ENCODE measurements at regions not wholly inside any gene's neighbourhood (a gene's known extent, or its start where the extent isn't known, plus 50 kb on each side); places are given as distances from the start of the nearest gene placed in this dataset.

DNA sequence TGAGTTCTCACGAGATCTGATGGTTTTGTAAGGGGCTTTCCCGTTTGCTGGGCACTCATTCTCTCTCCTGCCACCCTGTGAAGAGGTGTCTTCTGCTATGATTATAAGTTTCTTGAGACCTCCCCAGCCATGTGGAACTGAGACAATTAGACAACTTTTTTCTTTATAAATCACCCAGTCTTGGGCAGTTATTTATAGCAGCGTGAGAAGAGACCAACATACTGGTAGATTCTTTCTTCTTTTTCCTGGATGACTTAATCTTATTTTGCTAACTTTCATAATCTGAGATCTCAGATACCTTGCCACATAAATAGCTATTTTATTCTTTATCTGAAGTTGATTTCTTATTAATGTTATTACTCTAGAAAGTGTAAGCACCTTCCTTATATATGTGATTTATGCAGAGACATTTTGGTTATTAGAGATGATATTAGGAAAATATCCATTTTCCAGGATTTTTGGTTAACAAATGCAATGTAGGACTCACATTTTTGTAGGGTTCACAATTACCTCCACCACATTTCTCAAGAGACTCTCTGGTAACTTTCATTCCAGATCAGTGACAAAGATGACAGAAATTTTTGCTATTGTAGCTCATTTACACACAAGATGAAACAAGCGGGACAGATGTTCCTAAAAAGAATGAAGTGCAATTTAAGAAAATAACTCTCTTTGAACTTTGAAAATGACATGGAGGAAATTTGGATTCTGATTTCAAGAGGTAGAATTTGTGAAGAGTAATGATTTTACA is 97.9 kb upstream of the RND3 start:
- no peak overlapping the region for H3K27ac Mint-ChIP-seq (ENCODE audit: unreplicated experiment)
- H3K36me3 Mint-ChIP-seq (ENCODE audit: insufficient read depth, unreplicated experiment): no peaks in the 10 kb centered on the region
- H3K4me3 ChIP-seq (ENCODE audit: low read depth, low read length): no peak overlapping the region
- no peaks in the 10 kb centered on the region for H3K36me3 ChIP-seq (ENCODE audit: control insufficient read depth, insufficient read depth, low read length)
- ChIA-PET POLR2A (no interaction called here), CTCF (no interaction called here)
- H3K9me3 ChIP-seq: 0 out of 2 replicates have a peak, but pooled peaks cover 1% of the 10 kb centered on the region
- H3K4me1 ChIP-seq: no peaks in the 10 kb centered on the region; the same call in 1 of the 2 replicates
- H3K27me3 ChIP-seq (replicated peaks; ENCODE audit: control insufficient read depth, insufficient read depth, low read length): no peaks in the 10 kb centered on the region
- H3K9me3 Mint-ChIP-seq (ENCODE audit: unreplicated experiment): no peaks in the 10 kb centered on the region
- no peaks in the 10 kb centered on the region for H3K4me1 Mint-ChIP-seq (ENCODE audit: low read depth, unreplicated experiment)
- BruUV-seq (replicated peaks): no TSS peak
- no peaks in the 10 kb centered on the region for H3K27me3 Mint-ChIP-seq (ENCODE audit: insufficient read depth, unreplicated experiment)
- H3K4me3 Mint-ChIP-seq (ENCODE audit: unreplicated experiment): no peak overlapping the region
- DNase-seq: no peak
- intact Hi-C loops (cut with micrococcal nuclease; ENCODE audit: unreplicated experiment): no loop called here
- TF ChIP-seq CTCF (IDR thresholded peaks at IDR 0.05; ENCODE audit: insufficient read depth in 1 of 2, low read depth in 1 of 2, low read length in 1 of 2, severe bottlenecking in 1 of 2, unreplicated experiment in 1 of 2): no peak

DNA sequence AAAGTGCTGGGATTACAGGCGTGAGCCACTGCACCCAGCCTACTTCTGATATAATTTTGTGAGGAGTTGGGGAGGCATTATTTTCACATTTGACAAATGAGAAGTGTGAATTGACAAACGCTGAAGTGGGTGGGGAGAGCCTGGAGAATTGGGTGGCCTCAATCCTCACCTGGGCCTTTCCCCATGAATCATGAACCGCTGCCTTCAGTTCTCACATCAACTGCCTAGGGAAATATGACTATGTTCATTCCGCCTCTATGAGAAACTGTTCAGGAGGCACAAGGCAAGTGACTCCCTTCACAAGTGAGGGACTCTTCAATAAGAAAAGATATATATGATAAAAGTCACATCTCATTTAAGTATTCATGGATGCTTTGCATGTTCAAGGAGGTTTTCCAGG is 96.6 kb upstream of the RND3 start:
- Histone ChIP-seq H3K9me3 (0 out of 2 replicates have a peak, but pooled peaks cover 8% of the 10 kb centered on the region), H3K36me3 (ENCODE audit: control insufficient read depth, insufficient read depth, low read length) (no peaks in the 10 kb centered on the region), H3K4me3 (ENCODE audit: low read depth, low read length) (no peak overlapping the region), H3K4me1 (no peaks in the 10 kb centered on the region; the same call in 1 of the 2 replicates), H3K27me3 (replicated peaks; ENCODE audit: control insufficient read depth, insufficient read depth, low read length) (no peaks in the 10 kb centered on the region)
- no TSS peak for BruUV-seq (replicated peaks)
- TF ChIP-seq CTCF (IDR thresholded peaks at IDR 0.05; ENCODE audit: insufficient read depth in 1 of 2, low read depth in 1 of 2, low read length in 1 of 2, severe bottlenecking in 1 of 2, unreplicated experiment in 1 of 2): no peak
- no peak overlapping the region for H3K27ac Mint-ChIP-seq (ENCODE audit: unreplicated experiment)
- no peak for DNase-seq
- no peaks in the 10 kb centered on the region for H3K4me1 Mint-ChIP-seq (ENCODE audit: low read depth, unreplicated experiment)
- no peaks in the 10 kb centered on the region for H3K27me3 Mint-ChIP-seq (ENCODE audit: insufficient read depth, unreplicated experiment)
- no peaks in the 10 kb centered on the region for H3K36me3 Mint-ChIP-seq (ENCODE audit: insufficient read depth, unreplicated experiment)
- POLR2A ChIA-PET: no interaction called here
- CTCF ChIA-PET: no interaction called here
- intact Hi-C loops (cut with micrococcal nuclease; ENCODE audit: unreplicated experiment): no loop called here
- no peak overlapping the region for H3K4me3 Mint-ChIP-seq (ENCODE audit: unreplicated experiment)
- peaks cover 8% of the 10 kb centered on the region for H3K9me3 Mint-ChIP-seq (ENCODE audit: unreplicated experiment)

- DNase-seq: no peak
- H3K9me3 Mint-ChIP-seq (ENCODE audit: unreplicated experiment): peaks cover 27% of the 10 kb centered on the region
- intact Hi-C loops (cut with micrococcal nuclease; ENCODE audit: unreplicated experiment): no loop called here
- no peaks in the 10 kb centered on the region for H3K27me3 ChIP-seq (replicated peaks; ENCODE audit: control insufficient read depth, insufficient read depth, low read length)
- H3K9me3 ChIP-seq: peaks cover 21% of the 10 kb centered on the region
- H3K27ac Mint-ChIP-seq (ENCODE audit: unreplicated experiment): no peak overlapping the region
- H3K36me3 ChIP-seq (ENCODE audit: control insufficient read depth, insufficient read depth, low read length): no peaks in the 10 kb centered on the region
- no peaks in the 10 kb centered on the region for H3K4me1 ChIP-seq
- no peak overlapping the region for H3K4me3 Mint-ChIP-seq (ENCODE audit: unreplicated experiment)
- POLR2A ChIA-PET: no interaction called here
- no peaks in the 10 kb centered on the region for H3K36me3 Mint-ChIP-seq (ENCODE audit: insufficient read depth, unreplicated experiment)
- H3K4me1 Mint-ChIP-seq (ENCODE audit: low read depth, unreplicated experiment): no peaks in the 10 kb centered on the region
- no peak for TF ChIP-seq CTCF (IDR thresholded peaks at IDR 0.05; ENCODE audit: insufficient read depth in 1 of 2, low read depth in 1 of 2, low read length in 1 of 2, severe bottlenecking in 1 of 2, unreplicated experiment in 1 of 2)
- no peaks in the 10 kb centered on the region for H3K27me3 Mint-ChIP-seq (ENCODE audit: insufficient read depth, unreplicated experiment)
- BruUV-seq (replicated peaks): no TSS peak
- H3K4me3 ChIP-seq (ENCODE audit: low read depth, low read length): no peak overlapping the region
- CTCF ChIA-PET: no interaction called here
Measured at GRCh38 chr2:150581717-150582472, 94.4 kb upstream of the RND3 start.
